ENCODE measurements at regions not wholly inside any gene's neighbourhood (a gene's known extent, or its start where the extent isn't known, plus 50 kb on each side); places are given as distances from the start of the nearest gene placed in this dataset.
"Not testable (repeated sequence)": the region's sequence is repeated elsewhere in the genome, so short reads cannot be mapped to it uniquely, and the experiment has no call there.

GRCh38 chr12:9337656-9338055 lies 129.5 kb upstream of the PZP start:
- no peak for DNase-seq

GRCh38 chr12:9336375-9337011 lies 128.3 kb upstream of the PZP start:
- DNase-seq = not testable (repeated sequence)

GRCh38 chr12:9335867-9336266 lies 127.7 kb upstream of the PZP start:
- DNase-seq = no peak

- DNase-seq = no peak
Observed at GRCh38 chr12:9334964-9335363, 126.8 kb upstream of the PZP start.

GRCh38 chr12:9334041-9334692 lies 126.0 kb upstream of the PZP start:
- DNase-seq = peak in 1 of 3 donors; percentile 29

- DNase-seq = no peak
Observed at GRCh38 chr12:9333161-9333560, 125.0 kb upstream of the PZP start.

- no peak for DNase-seq
Observed at GRCh38 chr12:9332564-9332963, 124.4 kb upstream of the PZP start.

- peak; percentile 37 to 74 (median 63) for DNase-seq
Observed at GRCh38 chr12:9331218-9331626, 123.0 kb upstream of the PZP start.

GRCh38 chr12:9329019-9329418 lies 120.8 kb upstream of the PZP start:
- no peak for DNase-seq

- no peak for DNase-seq
Observed at GRCh38 chr12:9328065-9328464, 119.9 kb upstream of the PZP start.

GRCh38 chr12:9327320-9327719 lies 119.1 kb upstream of the PZP start:
- DNase-seq = no peak

- not testable (repeated sequence) for DNase-seq
Observed at GRCh38 chr12:9326849-9327248, 118.7 kb upstream of the PZP start.

GRCh38 chr12:9326085-9326484 lies 117.9 kb upstream of the PZP start:
- DNase-seq = no peak

GRCh38 chr12:9325471-9325870 lies 117.3 kb upstream of the PZP start:
- no peak for DNase-seq

GRCh38 chr12:9324782-9325181 lies 116.6 kb upstream of the PZP start:
- DNase-seq = no peak

- no peak for DNase-seq
Observed at GRCh38 chr12:9323144-9323681, 115.0 kb upstream of the PZP start.

GRCh38 chr12:9319842-9320173 lies 111.6 kb upstream of the PZP start:
- DNase-seq = no peak

- DNase-seq = no peak
Observed at GRCh38 chr12:9319044-9319841, 111.0 kb upstream of the PZP start.

- not testable (repeated sequence) for DNase-seq
Observed at GRCh38 chr12:9313479-9313878, 105.3 kb upstream of the PZP start.

GRCh38 chr12:9312406-9313392 lies 104.5 kb upstream of the PZP start:
- not testable (repeated sequence) for DNase-seq

GRCh38 chr12:9311454-9311853 lies 103.3 kb upstream of the PZP start:
- not testable (repeated sequence) for DNase-seq

GRCh38 chr12:9310645-9311044 lies 102.5 kb upstream of the PZP start:
- DNase-seq = not testable (repeated sequence)

All from muscle of back (tissue), 3 donors.